OCI-LY3 (cell line): ENCODE measurements at regions not wholly inside any gene's neighbourhood (a gene's known extent, or its start where the extent isn't known, plus 50 kb on each side); places are given as distances from the start of the nearest gene placed in this dataset.

ENCODE experiments used
- CTCF ChIP-seq: fragments of 200-600, 300-600 bp; sonication (generic); IDR thresholded peaks from 2 replicates; pipeline ENCODE4 v1.5.1; 2014; ENCODE audit warnings: antibody characterized with exemption, low read length, low read depth
- EZH2phosphoT487 ChIP-seq: fragments of 200-600 bp; shearing (Covaris generic); IDR thresholded peaks from 2 replicates; pipeline ENCODE4 v1.6.1; 2018; ENCODE audit warnings: antibody characterized with exemption, mixed run types, low read depth

- TF ChIP-seq CTCF (no peak), EZH2phosphoT487 (no peak)
Measured at GRCh38 chr1:81654657-81655056, 146.1 kb upstream of the ADGRL2 start.
